ENCODE measurements at regions not wholly inside any gene's neighbourhood (a gene's known extent, or its start where the extent isn't known, plus 50 kb on each side); places are given as distances from the start of the nearest gene placed in this dataset.

- TF ChIP-seq, protein P1, sequence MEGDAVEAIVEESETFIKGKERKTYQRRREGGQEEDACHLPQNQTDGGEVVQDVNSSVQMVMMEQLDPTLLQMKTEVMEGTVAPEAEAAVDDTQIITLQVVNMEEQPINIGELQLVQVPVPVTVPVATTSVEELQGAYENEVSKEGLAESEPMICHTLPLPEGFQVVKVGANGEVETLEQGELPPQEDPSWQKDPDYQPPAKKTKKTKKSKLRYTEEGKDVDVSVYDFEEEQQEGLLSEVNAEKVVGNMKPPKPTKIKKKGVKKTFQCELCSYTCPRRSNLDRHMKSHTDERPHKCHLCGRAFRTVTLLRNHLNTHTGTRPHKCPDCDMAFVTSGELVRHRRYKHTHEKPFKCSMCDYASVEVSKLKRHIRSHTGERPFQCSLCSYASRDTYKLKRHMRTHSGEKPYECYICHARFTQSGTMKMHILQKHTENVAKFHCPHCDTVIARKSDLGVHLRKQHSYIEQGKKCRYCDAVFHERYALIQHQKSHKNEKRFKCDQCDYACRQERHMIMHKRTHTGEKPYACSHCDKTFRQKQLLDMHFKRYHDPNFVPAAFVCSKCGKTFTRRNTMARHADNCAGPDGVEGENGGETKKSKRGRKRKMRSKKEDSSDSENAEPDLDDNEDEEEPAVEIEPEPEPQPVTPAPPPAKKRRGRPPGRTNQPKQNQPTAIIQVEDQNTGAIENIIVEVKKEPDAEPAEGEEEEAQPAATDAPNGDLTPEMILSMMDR (conservative IDR thresholded peaks at IDR 0.05; ENCODE audit: low read depth in 2 of 2), result no peak
- TF ChIP-seq JUNB (IDR thresholded peaks at IDR 0.05; ENCODE audit: unreplicated experiment), result no peak
- no peak for TF ChIP-seq NANOG (IDR thresholded peaks at IDR 0.05; ENCODE audit: borderline replicate concordance)
- TF ChIP-seq STAT1 (IDR thresholded peaks at IDR 0.05; ENCODE audit: unreplicated experiment), result no peak
- no peak for TF ChIP-seq REST (IDR thresholded peaks at IDR 0.05; ENCODE audit: unreplicated experiment)
- TF ChIP-seq EZH2phosphoT487 (IDR thresholded peaks at IDR 0.05; ENCODE audit: unreplicated experiment), result no peak
- TF ChIP-seq, protein P2, sequence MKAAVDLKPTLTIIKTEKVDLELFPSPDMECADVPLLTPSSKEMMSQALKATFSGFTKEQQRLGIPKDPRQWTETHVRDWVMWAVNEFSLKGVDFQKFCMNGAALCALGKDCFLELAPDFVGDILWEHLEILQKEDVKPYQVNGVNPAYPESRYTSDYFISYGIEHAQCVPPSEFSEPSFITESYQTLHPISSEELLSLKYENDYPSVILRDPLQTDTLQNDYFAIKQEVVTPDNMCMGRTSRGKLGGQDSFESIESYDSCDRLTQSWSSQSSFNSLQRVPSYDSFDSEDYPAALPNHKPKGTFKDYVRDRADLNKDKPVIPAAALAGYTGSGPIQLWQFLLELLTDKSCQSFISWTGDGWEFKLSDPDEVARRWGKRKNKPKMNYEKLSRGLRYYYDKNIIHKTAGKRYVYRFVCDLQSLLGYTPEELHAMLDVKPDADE (IDR thresholded peaks at IDR 0.05), result no peak
- no peak for TF ChIP-seq POLR2AphosphoS5 (IDR thresholded peaks at IDR 0.05; ENCODE audit: low read depth)
- TF ChIP-seq ZNF114 (CRISPR knock-in tag; IDR thresholded peaks at IDR 0.05), result no peak
- TF ChIP-seq EZH2 (IDR thresholded peaks at IDR 0.05; ENCODE audit: low read depth, unreplicated experiment), result no peak
- TF ChIP-seq CREB1 (CRISPR knock-in tag; IDR thresholded peaks at IDR 0.05; ENCODE audit: low read depth), result no peak
Measured at GRCh38 chr6:113690281-113691259, 166.6 kb upstream of the MARCKS start.
